ENCODE measurements at regions not wholly inside any gene's neighbourhood (a gene's known extent, or its start where the extent isn't known, plus 50 kb on each side); places are given as distances from the start of the nearest gene placed in this dataset.

DNA sequence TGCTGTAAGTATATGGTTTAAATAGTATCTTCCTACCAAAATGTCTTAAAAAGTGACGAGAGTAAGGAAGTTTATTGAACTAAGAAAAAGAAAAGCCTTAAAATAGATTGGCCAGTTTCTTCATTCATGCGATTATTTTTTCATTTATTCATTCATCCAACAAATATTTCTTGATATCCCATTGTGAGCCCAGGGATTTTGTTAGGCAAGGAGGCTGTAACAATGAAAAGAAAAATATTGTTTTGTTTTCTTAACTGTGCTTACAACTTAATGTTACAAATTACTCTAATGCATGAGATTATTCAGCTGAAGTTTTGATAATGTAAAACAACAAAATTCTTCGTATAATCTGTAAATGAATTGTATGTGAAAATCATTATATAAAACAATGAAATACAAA lies 882.0 kb downstream of the LTN1 start:
- POLR2A ChIA-PET: no interaction called here
- Histone ChIP-seq H3K4me3 (ENCODE audit: low read length) (no peak overlapping the region), H3K4me1 (ENCODE audit: control insufficient read depth in 2 of 2, insufficient read depth in 2 of 2, low read length in 2 of 2) (no peaks in the 10 kb centered on the region), H3K9me3 (ENCODE audit: control insufficient read depth in 2 of 3, low read length in 3 of 3) (no peaks in the 10 kb centered on the region), H3K27me3 (ENCODE audit: control insufficient read depth in 2 of 2, insufficient read depth in 2 of 2, low read length in 2 of 2) (no peaks in the 10 kb centered on the region), H3K27ac (ENCODE audit: low read depth, low read length) (no peak overlapping the region), H3K36me3 (ENCODE audit: control insufficient read depth in 2 of 3, insufficient read depth in 3 of 3, low read length in 3 of 3) (no peaks in the 10 kb centered on the region)
- CTCF ChIA-PET: no interaction called here
- intact Hi-C loops (cut with micrococcal nuclease): no loop called here
- no peak overlapping the region for H3K4me3 Mint-ChIP-seq
- H3K27ac Mint-ChIP-seq: no peak overlapping the region
- no peaks in the 10 kb centered on the region for H3K36me3 Mint-ChIP-seq
- H3K4me1 Mint-ChIP-seq: no peaks in the 10 kb centered on the region
- peaks cover 0 to 5% (median 0%) of the 10 kb centered on the region in 11 donors for H3K9me3 Mint-ChIP-seq
- H3K27me3 Mint-ChIP-seq: peaks cover 0 to 6% (median 0%) of the 10 kb centered on the region in 5 donors
- no peak for ATAC-seq
- no peak for DNase-seq

DNA sequence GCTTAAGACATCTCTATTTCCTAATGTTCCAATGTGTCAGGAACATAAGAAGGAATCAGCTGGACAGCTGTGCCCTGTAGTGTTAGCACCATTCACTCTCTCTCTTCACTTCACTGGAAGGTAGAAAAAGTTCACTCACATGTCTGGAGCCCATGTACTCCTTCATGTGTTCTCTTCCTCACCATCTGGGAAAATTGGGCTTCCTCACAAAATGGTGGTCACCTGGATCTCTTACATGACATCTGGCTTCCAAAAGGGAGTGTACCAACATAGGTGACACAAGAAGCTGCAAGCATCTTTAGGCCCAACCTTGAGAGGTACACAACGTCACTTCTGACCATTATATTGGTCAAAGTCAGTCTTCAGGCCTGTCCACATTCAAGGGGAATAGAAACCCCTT lies 882.6 kb downstream of the LTN1 start:
- Histone ChIP-seq H3K27me3 (ENCODE audit: control insufficient read depth in 2 of 2, insufficient read depth in 2 of 2, low read length in 2 of 2) (no peaks in the 10 kb centered on the region), H3K9me3 (ENCODE audit: control insufficient read depth in 2 of 3, low read length in 3 of 3) (no peaks in the 10 kb centered on the region), H3K27ac (ENCODE audit: low read depth, low read length) (no peak overlapping the region), H3K4me1 (ENCODE audit: control insufficient read depth in 2 of 2, insufficient read depth in 2 of 2, low read length in 2 of 2) (no peaks in the 10 kb centered on the region), H3K4me3 (ENCODE audit: low read length) (no peak overlapping the region), H3K36me3 (ENCODE audit: control insufficient read depth in 2 of 3, insufficient read depth in 3 of 3, low read length in 3 of 3) (no peaks in the 10 kb centered on the region)
- ChIA-PET CTCF (no interaction called here), POLR2A (no interaction called here)
- H3K4me3 Mint-ChIP-seq: no peak overlapping the region
- DNase-seq (no peak), ATAC-seq (no peak)
- no peaks in the 10 kb centered on the region for H3K36me3 Mint-ChIP-seq
- peaks cover 0 to 5% (median 0%) of the 10 kb centered on the region in 11 donors for H3K9me3 Mint-ChIP-seq
- intact Hi-C loops (cut with micrococcal nuclease): no loop called here
- no peaks in the 10 kb centered on the region for H3K4me1 Mint-ChIP-seq
- H3K27ac Mint-ChIP-seq: no peak overlapping the region
- peaks cover 0 to 6% (median 0%) of the 10 kb centered on the region in 5 donors for H3K27me3 Mint-ChIP-seq

DNA sequence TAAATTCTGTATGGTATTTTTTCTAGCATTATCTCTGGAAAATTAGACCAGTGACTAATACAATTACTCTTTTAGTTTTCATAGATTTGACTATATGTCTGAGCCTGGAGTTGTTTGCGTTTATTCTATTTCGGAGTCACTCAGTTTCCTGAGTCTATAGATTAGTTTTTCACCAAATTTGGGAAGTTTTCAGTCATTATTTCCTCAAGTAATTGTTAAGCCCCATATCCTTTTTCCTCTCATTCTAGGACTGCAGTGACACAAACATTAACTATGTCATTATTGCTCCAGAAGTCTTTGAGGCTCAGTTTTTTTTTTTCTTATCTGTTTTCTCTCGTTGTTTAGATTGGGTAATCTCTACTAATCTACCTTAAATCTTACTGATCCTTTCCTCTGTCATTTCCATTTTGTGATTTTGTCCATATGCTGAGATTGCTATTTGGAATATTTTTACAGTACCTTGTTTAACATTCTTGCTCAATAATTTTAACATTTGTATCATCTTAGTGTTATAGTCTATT lies 886.2 kb downstream of the LTN1 start:
- intact Hi-C loops (cut with micrococcal nuclease): no loop called here
- ChIA-PET CTCF (no interaction called here), POLR2A (no interaction called here)
- Histone ChIP-seq H3K27ac (ENCODE audit: low read depth, low read length) (no peak overlapping the region), H3K4me3 (ENCODE audit: low read length) (no peak overlapping the region), H3K9me3 (ENCODE audit: control insufficient read depth in 2 of 3, low read length in 3 of 3) (no peaks in the 10 kb centered on the region), H3K27me3 (ENCODE audit: control insufficient read depth in 2 of 2, insufficient read depth in 2 of 2, low read length in 2 of 2) (no peaks in the 10 kb centered on the region), H3K36me3 (ENCODE audit: control insufficient read depth in 2 of 3, insufficient read depth in 3 of 3, low read length in 3 of 3) (no peaks in the 10 kb centered on the region), H3K4me1 (ENCODE audit: control insufficient read depth in 2 of 2, insufficient read depth in 2 of 2, low read length in 2 of 2) (no peaks in the 10 kb centered on the region)
- DNase-seq (no peak), ATAC-seq (no peak)
- Mint-ChIP-seq H3K27ac (no peak overlapping the region), H3K4me1 (no peaks in the 10 kb centered on the region), H3K9me3 (peaks cover 0 to 5% (median 0%) of the 10 kb centered on the region in 11 donors), H3K4me3 (no peak overlapping the region), H3K36me3 (no peaks in the 10 kb centered on the region), H3K27me3 (peaks cover 0 to 10% (median 0%) of the 10 kb centered on the region in 5 donors)

DNA sequence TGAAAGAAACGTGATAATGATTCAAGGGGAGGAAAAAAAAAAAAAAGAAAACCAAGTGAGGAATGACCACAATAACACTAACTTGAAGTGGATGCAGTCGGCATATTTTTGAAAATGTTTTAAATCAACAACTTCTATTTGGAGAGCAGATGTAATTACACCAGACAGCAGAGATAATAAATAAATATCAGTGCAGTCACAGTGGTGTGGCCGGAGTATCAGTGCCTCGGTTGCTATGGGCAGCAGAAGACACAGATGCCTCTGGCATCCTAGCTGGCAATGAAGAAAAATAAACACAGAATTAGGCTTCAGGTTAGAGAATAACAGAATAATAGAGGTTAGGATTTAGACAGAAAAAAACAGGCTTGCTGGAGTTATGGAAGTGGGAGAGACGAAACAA lies 888.3 kb downstream of the LTN1 start:
- ATAC-seq (no peak), DNase-seq (no peak)
- Mint-ChIP-seq H3K9me3 (peaks cover 0 to 4% (median 0%) of the 10 kb centered on the region in 11 donors), H3K4me1 (no peaks in the 10 kb centered on the region), H3K36me3 (no peaks in the 10 kb centered on the region), H3K27ac (no peak overlapping the region), H3K27me3 (peaks cover 0 to 10% (median 0%) of the 10 kb centered on the region in 5 donors), H3K4me3 (no peak overlapping the region)
- Histone ChIP-seq H3K27ac (ENCODE audit: low read depth, low read length) (no peak overlapping the region), H3K4me1 (ENCODE audit: control insufficient read depth in 2 of 2, insufficient read depth in 2 of 2, low read length in 2 of 2) (no peaks in the 10 kb centered on the region), H3K9me3 (ENCODE audit: control insufficient read depth in 2 of 3, low read length in 3 of 3) (no peaks in the 10 kb centered on the region), H3K27me3 (ENCODE audit: control insufficient read depth in 2 of 2, insufficient read depth in 2 of 2, low read length in 2 of 2) (no peaks in the 10 kb centered on the region), H3K36me3 (ENCODE audit: control insufficient read depth in 2 of 3, insufficient read depth in 3 of 3, low read length in 3 of 3) (no peaks in the 10 kb centered on the region), H3K4me3 (ENCODE audit: low read length) (no peak overlapping the region)
- intact Hi-C loops (cut with micrococcal nuclease): no loop called here
- ChIA-PET POLR2A (no interaction called here), CTCF (no interaction called here)

DNA sequence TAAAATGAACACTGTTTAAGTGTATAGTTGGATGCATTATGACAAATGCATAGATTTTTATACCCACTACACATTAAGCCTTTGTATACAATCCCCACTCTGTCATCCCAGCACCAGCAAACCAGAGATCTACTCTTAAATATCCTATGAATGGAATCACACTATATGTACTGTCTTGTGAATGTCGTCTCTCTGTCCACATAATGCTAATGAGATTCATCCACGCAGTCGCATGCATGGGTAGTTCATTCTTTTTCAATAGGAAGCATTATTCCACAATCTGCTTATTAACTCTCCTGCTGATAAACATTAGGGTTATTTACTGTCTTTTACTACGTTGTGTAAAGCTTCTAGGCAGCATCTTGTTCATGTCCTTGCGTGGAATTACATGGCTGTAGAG lies 892.3 kb downstream of the LTN1 start:
- Mint-ChIP-seq H3K9me3 (no peaks in the 10 kb centered on the region), H3K36me3 (no peaks in the 10 kb centered on the region), H3K4me3 (no peak overlapping the region), H3K27me3 (peaks cover 0 to 4% (median 0%) of the 10 kb centered on the region in 5 donors), H3K4me1 (no peaks in the 10 kb centered on the region), H3K27ac (no peak overlapping the region)
- no peaks in the 10 kb centered on the region for H3K27me3 ChIP-seq (ENCODE audit: control insufficient read depth in 2 of 2, insufficient read depth in 2 of 2, low read length in 2 of 2)
- no peak overlapping the region for H3K27ac ChIP-seq (ENCODE audit: low read depth, low read length)
- H3K4me3 ChIP-seq (ENCODE audit: low read length): no peak overlapping the region
- POLR2A ChIA-PET: no interaction called here
- no peaks in the 10 kb centered on the region for H3K9me3 ChIP-seq (ENCODE audit: control insufficient read depth in 2 of 3, low read length in 3 of 3)
- DNase-seq (no peak), ATAC-seq (no peak)
- intact Hi-C loops (cut with micrococcal nuclease): no loop called here
- CTCF ChIA-PET: no interaction called here
- H3K4me1 ChIP-seq (ENCODE audit: control insufficient read depth in 2 of 2, insufficient read depth in 2 of 2, low read length in 2 of 2): no peaks in the 10 kb centered on the region
- H3K36me3 ChIP-seq (ENCODE audit: control insufficient read depth in 2 of 3, insufficient read depth in 3 of 3, low read length in 3 of 3): no peaks in the 10 kb centered on the region

DNA sequence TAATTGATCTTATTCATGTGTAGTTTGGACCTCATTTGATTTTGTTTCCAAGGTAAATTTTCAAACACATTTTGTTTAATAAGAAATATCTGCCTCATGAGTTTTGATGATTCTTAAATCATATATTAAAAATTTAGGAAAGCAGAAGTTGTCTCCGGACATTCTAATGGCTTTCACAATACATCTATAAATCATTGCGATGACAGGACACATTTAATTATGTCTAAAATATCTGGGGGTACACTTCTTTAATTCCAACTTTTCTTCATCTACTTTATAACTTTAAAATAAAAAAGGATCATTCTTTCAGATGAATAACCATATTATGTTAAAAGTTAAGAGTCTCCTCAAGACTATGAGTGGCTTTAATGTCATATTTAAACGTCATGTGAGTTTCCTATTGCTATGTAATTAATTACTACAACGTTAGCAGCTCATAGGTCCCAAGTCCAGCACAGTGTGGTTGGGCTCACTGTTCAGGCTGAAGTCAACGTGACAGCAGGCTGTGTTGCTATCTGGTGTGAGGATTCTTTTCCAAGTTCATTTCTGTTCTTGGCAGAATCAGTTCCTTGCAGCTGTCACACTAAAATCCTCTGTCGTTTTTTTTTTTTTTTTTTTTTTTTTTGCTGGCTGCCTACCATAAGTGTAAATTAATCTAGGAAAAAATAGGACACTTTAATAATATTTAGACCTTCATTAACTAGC lies 893.5 kb downstream of the LTN1 start:
- no peak overlapping the region for H3K27ac ChIP-seq (ENCODE audit: low read depth, low read length)
- CTCF ChIA-PET: no interaction called here
- intact Hi-C loops (cut with micrococcal nuclease): no loop called here
- POLR2A ChIA-PET: no interaction called here
- DNase-seq: no peak
- H3K9me3 Mint-ChIP-seq: no peaks in the 10 kb centered on the region
- H3K27ac Mint-ChIP-seq: no peak overlapping the region
- no peak overlapping the region for H3K4me3 ChIP-seq (ENCODE audit: low read length)
- H3K27me3 Mint-ChIP-seq: peaks cover 0 to 8% (median 0%) of the 10 kb centered on the region in 5 donors
- no peaks in the 10 kb centered on the region for H3K36me3 ChIP-seq (ENCODE audit: control insufficient read depth in 2 of 3, insufficient read depth in 3 of 3, low read length in 3 of 3)
- ATAC-seq: no peak
- no peaks in the 10 kb centered on the region for H3K27me3 ChIP-seq (ENCODE audit: control insufficient read depth in 2 of 2, insufficient read depth in 2 of 2, low read length in 2 of 2)
- no peaks in the 10 kb centered on the region for H3K36me3 Mint-ChIP-seq
- no peaks in the 10 kb centered on the region for H3K9me3 ChIP-seq (ENCODE audit: control insufficient read depth in 2 of 3, low read length in 3 of 3)
- no peak overlapping the region for H3K4me3 Mint-ChIP-seq
- no peaks in the 10 kb centered on the region for H3K4me1 ChIP-seq (ENCODE audit: control insufficient read depth in 2 of 2, insufficient read depth in 2 of 2, low read length in 2 of 2)
- no peaks in the 10 kb centered on the region for H3K4me1 Mint-ChIP-seq

DNA sequence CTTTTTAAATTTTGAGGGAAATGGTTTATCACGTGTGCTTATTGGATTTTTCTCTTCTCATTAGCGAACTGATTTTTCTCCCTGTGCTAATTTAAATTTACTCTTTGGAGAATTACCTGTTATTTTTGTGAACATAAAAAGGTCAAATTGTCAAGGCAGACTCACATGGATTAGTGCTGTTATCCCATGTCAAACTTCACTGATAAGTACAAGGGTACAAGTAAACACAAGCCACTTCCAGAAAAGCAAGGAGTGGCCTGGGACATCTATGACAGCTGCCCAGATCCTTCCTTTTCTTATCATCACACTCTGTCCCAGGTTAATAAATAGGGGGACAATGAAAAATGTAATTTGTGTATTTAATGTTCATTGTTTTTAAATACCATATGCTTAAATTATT lies 901.2 kb downstream of the LTN1 start:
- ChIA-PET POLR2A (no interaction called here), CTCF (no interaction called here)
- DNase-seq (no peak), ATAC-seq (no peak)
- Mint-ChIP-seq H3K27ac (no peak overlapping the region), H3K36me3 (no peaks in the 10 kb centered on the region), H3K27me3 (peaks cover 0 to 14% (median 0%) of the 10 kb centered on the region in 5 donors), H3K4me3 (no peak overlapping the region), H3K4me1 (no peaks in the 10 kb centered on the region), H3K9me3 (peaks cover 0 to 3% (median 0%) of the 10 kb centered on the region in 11 donors)
- no peaks in the 10 kb centered on the region for H3K9me3 ChIP-seq (ENCODE audit: control insufficient read depth in 2 of 3, low read length in 3 of 3)
- no peaks in the 10 kb centered on the region for H3K36me3 ChIP-seq (ENCODE audit: control insufficient read depth in 2 of 3, insufficient read depth in 3 of 3, low read length in 3 of 3)
- intact Hi-C loops (cut with micrococcal nuclease): no loop called here
- H3K27me3 ChIP-seq (ENCODE audit: control insufficient read depth in 2 of 2, insufficient read depth in 2 of 2, low read length in 2 of 2): no peaks in the 10 kb centered on the region
- H3K4me3 ChIP-seq (ENCODE audit: low read length): no peak overlapping the region
- no peak overlapping the region for H3K27ac ChIP-seq (ENCODE audit: low read depth, low read length)
- no peaks in the 10 kb centered on the region for H3K4me1 ChIP-seq (ENCODE audit: control insufficient read depth in 2 of 2, insufficient read depth in 2 of 2, low read length in 2 of 2)
